ENCODE measurements at regions not wholly inside any gene's neighbourhood (a gene's known extent, or its start where the extent isn't known, plus 50 kb on each side); places are given as distances from the start of the nearest gene placed in this dataset.
"Not testable (repeated sequence)": the region's sequence is repeated elsewhere in the genome, so short reads cannot be mapped to it uniquely, and the experiment has no call there.

DNA sequence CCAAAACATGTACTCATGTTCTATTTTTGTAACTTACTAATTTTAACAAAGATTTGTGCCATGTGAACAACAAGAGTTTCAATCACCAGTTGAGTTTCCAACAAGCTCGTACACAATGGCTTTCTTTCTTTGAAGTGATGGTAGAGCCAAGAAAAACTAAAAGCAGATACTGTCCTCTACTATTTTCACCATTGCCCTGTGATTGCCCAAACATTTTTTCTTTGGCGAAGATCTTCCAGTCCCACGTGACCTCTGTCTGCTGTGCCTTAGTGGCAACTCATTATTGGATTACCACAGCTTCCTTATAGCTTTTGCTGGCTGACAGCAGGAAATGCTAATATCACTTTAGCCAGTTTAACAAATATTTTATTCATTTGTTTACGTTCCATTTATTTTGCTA lies 1147.1 kb downstream of the STIM2 start:
- Histone ChIP-seq H3K36me3 (ENCODE audit: control insufficient read depth in 2 of 2, insufficient read depth in 2 of 2, low read length in 2 of 2) (no peaks in the 10 kb centered on the region), H3K9ac (ENCODE audit: low read length in 2 of 2) (no peak overlapping the region), H3K4me1 (ENCODE audit: control insufficient read depth, insufficient read depth, low read length) (no peaks in the 10 kb centered on the region)

DNA sequence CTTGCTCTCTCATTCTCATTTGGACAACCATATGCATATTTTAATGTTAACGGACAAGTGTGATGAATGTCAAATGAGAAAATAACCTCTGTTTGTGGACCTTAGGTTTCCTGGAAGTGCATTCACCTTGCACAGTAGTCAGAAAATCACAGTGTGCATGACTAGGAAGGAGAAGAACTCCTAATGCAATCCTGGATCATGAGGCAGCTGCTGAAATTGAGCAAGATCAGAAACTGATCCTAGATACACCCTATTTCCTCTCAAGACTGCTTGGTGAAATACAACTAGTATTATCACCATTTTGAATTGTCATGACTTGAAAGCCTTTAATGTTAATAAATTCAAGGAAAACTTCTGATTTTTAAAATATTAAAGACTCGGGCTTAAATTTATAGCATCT lies 1148.9 kb downstream of the STIM2 start:
- no peaks in the 10 kb centered on the region for H3K4me1 ChIP-seq (ENCODE audit: control insufficient read depth, insufficient read depth, low read length)
- H3K9me3 ChIP-seq (ENCODE audit: control insufficient read depth in 2 of 2, low read length in 2 of 2) = peaks cover 0 to 2% of the 10 kb centered on the region in 2 donors
- H3K27me3 ChIP-seq (ENCODE audit: control insufficient read depth in 1 of 2, insufficient read depth in 2 of 2, low read length in 2 of 2) = no peaks in the 10 kb centered on the region
- no peak overlapping the region for H3K4me3 ChIP-seq (ENCODE audit: low read length in 2 of 2)
- H3K27ac ChIP-seq (ENCODE audit: low read length) = no peak overlapping the region
- H3K9ac ChIP-seq (ENCODE audit: low read length in 2 of 2) = no peak overlapping the region
- no peaks in the 10 kb centered on the region for H3K36me3 ChIP-seq (ENCODE audit: control insufficient read depth in 2 of 2, insufficient read depth in 2 of 2, low read length in 2 of 2)

More for the DNA sequence above, 1147.1 kb downstream of the STIM2 start:
- H3K4me3 ChIP-seq (ENCODE audit: low read length in 2 of 2) = no peak overlapping the region
- peaks cover 0 to 1% of the 10 kb centered on the region in 2 donors for H3K9me3 ChIP-seq (ENCODE audit: control insufficient read depth in 2 of 2, low read length in 2 of 2)
- H3K27me3 ChIP-seq (ENCODE audit: control insufficient read depth in 1 of 2, insufficient read depth in 2 of 2, low read length in 2 of 2) = no peaks in the 10 kb centered on the region
- no peak overlapping the region for H3K27ac ChIP-seq (ENCODE audit: low read length)

GRCh38 chr4:28010577-28011240 lies 1150.1 kb downstream of the STIM2 start:
- H3K36me3 ChIP-seq (ENCODE audit: control insufficient read depth in 2 of 2, insufficient read depth in 2 of 2, low read length in 2 of 2) = no peaks in the 10 kb centered on the region
- H3K9ac ChIP-seq (ENCODE audit: low read length in 2 of 2) = no peak overlapping the region
- no peaks in the 10 kb centered on the region for H3K4me1 ChIP-seq (ENCODE audit: control insufficient read depth, insufficient read depth, low read length)
- peaks cover 0 to 2% of the 10 kb centered on the region in 2 donors for H3K9me3 ChIP-seq (ENCODE audit: control insufficient read depth in 2 of 2, low read length in 2 of 2)
- no peak overlapping the region for H3K27ac ChIP-seq (ENCODE audit: low read length)
- H3K4me3 ChIP-seq (ENCODE audit: low read length in 2 of 2) = no peak overlapping the region
- H3K27me3 ChIP-seq (ENCODE audit: control insufficient read depth in 1 of 2, insufficient read depth in 2 of 2, low read length in 2 of 2) = no peaks in the 10 kb centered on the region

DNA sequence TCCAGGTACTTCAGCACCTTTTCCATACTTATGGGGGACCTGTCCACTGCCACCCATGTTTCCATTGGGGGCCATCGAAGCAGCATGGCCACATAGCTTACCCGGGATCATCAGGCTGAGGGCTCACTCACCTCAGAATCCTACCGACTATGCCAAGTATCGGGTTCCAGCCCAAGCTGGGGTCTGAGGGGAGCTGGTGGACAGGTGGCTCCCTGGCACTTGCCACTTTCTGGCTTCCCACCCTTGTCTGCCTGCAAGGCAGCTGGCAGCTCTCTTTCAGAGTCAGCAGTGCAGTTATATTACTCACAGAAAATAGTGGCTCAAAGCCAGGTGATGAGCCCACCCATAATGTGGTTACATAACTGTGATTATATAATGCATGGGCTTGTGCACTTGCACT lies 1153.8 kb downstream of the STIM2 start:
- no peaks in the 10 kb centered on the region for H3K36me3 ChIP-seq (ENCODE audit: control insufficient read depth in 2 of 2, insufficient read depth in 2 of 2, low read length in 2 of 2)
- no peaks in the 10 kb centered on the region for H3K4me1 ChIP-seq (ENCODE audit: control insufficient read depth, insufficient read depth, low read length)
- peaks cover 0 to 2% of the 10 kb centered on the region in 2 donors for H3K9me3 ChIP-seq (ENCODE audit: control insufficient read depth in 2 of 2, low read length in 2 of 2)
- no peak overlapping the region for H3K27ac ChIP-seq (ENCODE audit: low read length)
- H3K27me3 ChIP-seq (ENCODE audit: control insufficient read depth in 1 of 2, insufficient read depth in 2 of 2, low read length in 2 of 2) = no peaks in the 10 kb centered on the region
- H3K9ac ChIP-seq (ENCODE audit: low read length in 2 of 2) = no peak overlapping the region
- H3K4me3 ChIP-seq (ENCODE audit: low read length in 2 of 2) = no peak overlapping the region

DNA sequence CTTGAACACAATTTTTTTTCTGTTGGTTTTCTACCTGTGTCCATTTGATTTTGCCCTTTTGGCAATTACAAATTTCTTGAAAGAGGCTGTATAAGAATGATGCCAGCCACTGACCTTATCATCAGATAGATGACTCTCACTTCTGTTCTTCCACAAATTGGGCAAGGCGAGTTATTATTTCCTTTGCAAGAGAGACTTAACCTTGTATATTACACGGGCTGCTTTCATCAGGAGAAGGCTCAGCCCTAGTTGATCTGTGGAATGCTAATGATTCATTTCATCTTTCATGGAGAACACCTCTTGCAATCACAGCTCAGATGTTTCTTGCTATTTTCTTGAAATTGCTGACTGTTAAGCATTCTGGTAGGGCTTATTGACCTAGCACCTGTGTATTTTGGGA lies 1155.4 kb downstream of the STIM2 start:
- H3K9me3 ChIP-seq (ENCODE audit: control insufficient read depth in 2 of 2, low read length in 2 of 2) = peaks cover 0 to 2% of the 10 kb centered on the region in 2 donors
- H3K27ac ChIP-seq (ENCODE audit: low read length) = no peak overlapping the region
- no peaks in the 10 kb centered on the region for H3K36me3 ChIP-seq (ENCODE audit: control insufficient read depth in 2 of 2, insufficient read depth in 2 of 2, low read length in 2 of 2)
- H3K27me3 ChIP-seq (ENCODE audit: control insufficient read depth in 1 of 2, insufficient read depth in 2 of 2, low read length in 2 of 2) = no peaks in the 10 kb centered on the region
- H3K4me3 ChIP-seq (ENCODE audit: low read length in 2 of 2) = no peak overlapping the region
- H3K4me1 ChIP-seq (ENCODE audit: control insufficient read depth, insufficient read depth, low read length) = no peaks in the 10 kb centered on the region
- H3K9ac ChIP-seq (ENCODE audit: low read length in 2 of 2) = no peak overlapping the region

DNA sequence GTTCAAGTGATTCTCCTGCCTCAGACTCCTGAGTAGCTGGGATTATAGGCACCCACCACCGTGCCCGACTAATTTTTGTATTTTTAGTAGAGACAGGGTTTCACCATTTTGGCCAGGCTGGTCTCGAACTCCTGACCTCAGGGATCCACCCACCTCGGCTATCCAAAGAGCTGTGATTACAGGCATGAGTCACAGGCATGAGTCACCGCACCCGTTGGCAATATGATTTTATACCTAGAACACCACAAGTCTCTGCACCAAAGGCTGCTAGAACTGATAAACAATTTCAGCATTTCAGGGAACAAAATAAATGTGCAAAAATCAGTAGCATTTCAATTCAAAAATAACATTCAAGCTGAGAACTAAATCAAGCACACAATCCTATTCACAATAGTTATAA lies 1177.6 kb downstream of the STIM2 start:
- not testable (repeated sequence) for H3K4me3 ChIP-seq (ENCODE audit: low read length in 2 of 2); H3K9ac ChIP-seq (ENCODE audit: low read length in 2 of 2); H3K36me3 ChIP-seq (ENCODE audit: control insufficient read depth in 2 of 2, insufficient read depth in 2 of 2, low read length in 2 of 2); H3K27ac ChIP-seq (ENCODE audit: low read length); H3K27me3 ChIP-seq (ENCODE audit: control insufficient read depth in 1 of 2, insufficient read depth in 2 of 2, low read length in 2 of 2); H3K9me3 ChIP-seq (ENCODE audit: control insufficient read depth in 2 of 2, low read length in 2 of 2); H3K4me1 ChIP-seq (ENCODE audit: control insufficient read depth, insufficient read depth, low read length)

GRCh38 chr4:28062562-28062961 lies 1201.9 kb downstream of the STIM2 start:
- Histone ChIP-seq H3K4me3 (ENCODE audit: low read length in 2 of 2) (no peak overlapping the region), H3K27me3 (ENCODE audit: control insufficient read depth in 1 of 2, insufficient read depth in 2 of 2, low read length in 2 of 2) (no peaks in the 10 kb centered on the region), H3K9me3 (ENCODE audit: control insufficient read depth in 2 of 2, low read length in 2 of 2) (no peaks in the 10 kb centered on the region), H3K27ac (ENCODE audit: low read length) (no peak overlapping the region), H3K4me1 (ENCODE audit: control insufficient read depth, insufficient read depth, low read length) (no peaks in the 10 kb centered on the region), H3K36me3 (ENCODE audit: control insufficient read depth in 2 of 2, insufficient read depth in 2 of 2, low read length in 2 of 2) (no peaks in the 10 kb centered on the region), H3K9ac (ENCODE audit: low read length in 2 of 2) (no peak overlapping the region)

- Histone ChIP-seq H3K9me3 (ENCODE audit: control insufficient read depth in 2 of 2, low read length in 2 of 2) (no peaks in the 10 kb centered on the region), H3K9ac (ENCODE audit: low read length in 2 of 2) (no peak overlapping the region), H3K36me3 (ENCODE audit: control insufficient read depth in 2 of 2, insufficient read depth in 2 of 2, low read length in 2 of 2) (no peaks in the 10 kb centered on the region), H3K4me1 (ENCODE audit: control insufficient read depth, insufficient read depth, low read length) (no peaks in the 10 kb centered on the region), H3K27ac (ENCODE audit: low read length) (no peak overlapping the region), H3K4me3 (ENCODE audit: low read length in 2 of 2) (no peak overlapping the region), H3K27me3 (ENCODE audit: control insufficient read depth in 1 of 2, insufficient read depth in 2 of 2, low read length in 2 of 2) (no peaks in the 10 kb centered on the region)
These were observed 1213.4 kb downstream of the STIM2 start for GRCh38 chr4:28073860-28074555.

DNA sequence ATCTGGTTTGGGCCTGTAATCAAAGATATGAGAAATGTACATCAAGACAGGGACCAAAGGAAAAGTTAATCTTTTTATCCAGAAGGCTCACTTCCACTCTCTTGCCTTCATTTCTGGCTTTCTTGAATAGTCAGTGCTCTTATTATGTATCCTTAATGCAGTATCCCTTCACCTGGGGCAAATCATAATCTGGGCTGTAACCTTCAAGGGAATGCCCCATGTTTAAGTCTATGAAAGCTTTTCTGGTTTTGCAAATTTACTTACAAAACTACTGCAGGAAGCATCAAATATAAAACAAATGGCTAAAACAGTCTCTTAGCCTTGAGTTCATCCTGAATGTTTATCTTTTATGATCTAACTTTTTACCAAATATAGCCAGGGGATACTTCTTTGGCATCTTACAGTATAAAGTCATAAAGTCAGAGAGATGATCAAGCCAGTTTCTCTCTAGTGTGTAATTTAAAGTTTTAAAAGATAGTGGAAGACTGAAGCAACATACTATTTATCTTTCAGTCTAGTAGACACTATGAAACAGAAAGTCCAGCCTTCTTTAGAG lies 1214.8 kb downstream of the STIM2 start:
- Histone ChIP-seq H3K9me3 (ENCODE audit: control insufficient read depth in 2 of 2, low read length in 2 of 2) (no peaks in the 10 kb centered on the region), H3K27ac (ENCODE audit: low read length) (no peak overlapping the region), H3K27me3 (ENCODE audit: control insufficient read depth in 1 of 2, insufficient read depth in 2 of 2, low read length in 2 of 2) (no peaks in the 10 kb centered on the region), H3K36me3 (ENCODE audit: control insufficient read depth in 2 of 2, insufficient read depth in 2 of 2, low read length in 2 of 2) (no peaks in the 10 kb centered on the region), H3K4me3 (ENCODE audit: low read length in 2 of 2) (no peak overlapping the region), H3K9ac (ENCODE audit: low read length in 2 of 2) (no peak overlapping the region), H3K4me1 (ENCODE audit: control insufficient read depth, insufficient read depth, low read length) (no peaks in the 10 kb centered on the region)

- H3K27me3 ChIP-seq (ENCODE audit: control insufficient read depth in 1 of 2, insufficient read depth in 2 of 2, low read length in 2 of 2); H3K9ac ChIP-seq (ENCODE audit: low read length in 2 of 2); H3K36me3 ChIP-seq (ENCODE audit: control insufficient read depth in 2 of 2, insufficient read depth in 2 of 2, low read length in 2 of 2); H3K27ac ChIP-seq (ENCODE audit: low read length); H3K4me3 ChIP-seq (ENCODE audit: low read length in 2 of 2); H3K4me1 ChIP-seq (ENCODE audit: control insufficient read depth, insufficient read depth, low read length); H3K9me3 ChIP-seq (ENCODE audit: control insufficient read depth in 2 of 2, low read length in 2 of 2): not testable (repeated sequence)
These were observed 1216.6 kb downstream of the STIM2 start for GRCh38 chr4:28077203-28077602.
